Liver (tissue), 3 donors: ENCODE measurements at regions not wholly inside any gene's neighbourhood (a gene's known extent, or its start where the extent isn't known, plus 50 kb on each side); places are given as distances from the start of the nearest gene placed in this dataset.

Experiments
- CTCF ChIP-seq: fragments of 150-350 bp; IDR thresholded peaks from 2 replicates; pipeline ENCODE4 v1.5.1; 2017; ENCODE audit warnings: improper control_type of control experiment, low read depth, low read length; ENCODE audit not compliant: missing input control
- EGR1 ChIP-seq, 2 donors: IDR thresholded peaks; 2 replicates each; pipeline ENCODE4 v1.6.1; 2016 to 2018; ENCODE audit warnings: antibody characterized with exemption in 2 of 2, low read depth in 2 of 2
- GABPA ChIP-seq, 2 donors: IDR thresholded peaks in 1 of 2; conservative IDR thresholded peaks in 1 of 2; 2 replicates each; pipeline ENCODE4 v1.6.1; 2016; ENCODE audit warnings: antibody characterized with exemption in 2 of 2, mild to moderate bottlenecking in 1 of 2, moderate library complexity in 1 of 2
- JUND ChIP-seq, 2 donors: IDR thresholded peaks; 2 replicates each; pipeline ENCODE4 v1.6.1; 2016; ENCODE audit warnings: antibody characterized with exemption in 2 of 2
- REST ChIP-seq: IDR thresholded peaks from 2 replicates; pipeline ENCODE4 v1.6.1; 2016; ENCODE audit warnings: antibody characterized with exemption, mild to moderate bottlenecking
- RXRA ChIP-seq, 2 donors: IDR thresholded peaks; 2 replicates each; pipeline ENCODE4 v1.6.1; 2017 to 2018; ENCODE audit warnings: antibody characterized with exemption in 2 of 2, mild to moderate bottlenecking in 1 of 2
- TAF1 ChIP-seq: conservative IDR thresholded peaks from 2 replicates; pipeline ENCODE4 v1.6.1; 2016; ENCODE audit warnings: antibody characterized with exemption, mild to moderate bottlenecking
- YY1 ChIP-seq: IDR thresholded peaks from 2 replicates; pipeline ENCODE4 v1.6.1; 2016; ENCODE audit warnings: antibody characterized with exemption, mild to moderate bottlenecking
- donor health status: healthy.
- donor health status: healthy.

- TF ChIP-seq JUND (IDR thresholded peaks at IDR 0.05) (no peak), YY1 (no peak), CTCF (no peak), EGR1 (IDR thresholded peaks at IDR 0.05; ENCODE audit: low read depth in 2 of 2) (no peak), REST (no peak), GABPA (IDR thresholded peaks at IDR 0.05 in 1 of 2, conservative IDR thresholded peaks at IDR 0.05 in 1 of 2) (no peak), RXRA (IDR thresholded peaks at IDR 0.05) (no peak), TAF1 (no peak)
These were observed 392.6 kb upstream of the CHST9 start for GRCh38 chr18:27577752-27578151.
